HEK293 (cell line): ENCODE measurements at regions not wholly inside any gene's neighbourhood (a gene's known extent, or its start where the extent isn't known, plus 50 kb on each side); places are given as distances from the start of the nearest gene placed in this dataset.

Experiments used
- CTCF ChIA-PET: fragments of 350-600 bp; formaldehyde crosslinking; extraction: SDS; loops from one replicate; lab custom pipeline; 2021; ENCODE audit warnings: antibody characterized with exemption; lab: Yijun Ruan, JAX
- POLR2A ChIA-PET: fragments of 300-600 bp; formaldehyde crosslinking; extraction: SDS; loops from one replicate; lab custom pipeline; 2020; ENCODE audit warnings: antibody characterized with exemption, inconsistent platforms; lab: Yijun Ruan, JAX
- H3K27ac ChIP-seq: fragments of 200-500 bp; sonication (Bioruptor generic); 2 replicates; pipeline ENCODE4 v1.5.1; 2014; ENCODE audit warnings: low read depth, low read length, control low read depth, inconsistent platforms; ENCODE audit errors: extremely low read depth
- H3K36me3 ChIP-seq, 2 experiments: fragments of 200-500 bp in 1 of 2; sonication (Bioruptor generic) in 1 of 2; 1 replicate in 1 of 2; 2 replicates in 1 of 2; pipeline ENCODE4 v1.5.1; 2014 to 2017; ENCODE audit warnings: inconsistent platforms in 2 of 2, low read length in 2 of 2; ENCODE audit not compliant: control insufficient read depth in 2 of 2, insufficient read depth in 1 of 2
- H3K4me1 ChIP-seq: fragments of 200-500 bp; sonication (Bioruptor generic); 2 replicates; pipeline ENCODE4 v1.5.1; 2014; ENCODE audit warnings: mild to moderate bottlenecking, low read length, inconsistent platforms; ENCODE audit not compliant: control insufficient read depth, insufficient read depth
- H3K4me3 ChIP-seq: 2 replicates; pipeline ENCODE4 v1.5.1; 2011; ENCODE audit warnings: low read depth, mild to moderate bottlenecking, control low read depth, low read length, moderate library complexity
- H3K9me3 ChIP-seq: fragments of 200-500 bp; sonication (Bioruptor generic); 2 replicates; pipeline ENCODE4 v1.5.1; 2014; ENCODE audit warnings: low read depth, low read length, inconsistent platforms; ENCODE audit not compliant: control insufficient read depth, insufficient read depth
- AEBP2 ChIP-seq: fragments of 450-650 bp; formaldehyde crosslinking; IDR thresholded peaks from 2 replicates; pipeline ENCODE4 v1.5.1; 2016; ENCODE audit warnings: missing biosample characterization, missing genetic modification characterization, borderline replicate concordance
- GFI1B ChIP-seq: fragments of 450-650 bp; formaldehyde crosslinking; IDR thresholded peaks from 2 replicates; pipeline ENCODE4 v1.5.1; 2016; ENCODE audit warnings: missing biosample characterization, missing genetic modification characterization
- GLI4 ChIP-seq: fragments of 450-650 bp; formaldehyde crosslinking; IDR thresholded peaks from 2 replicates; pipeline ENCODE4 v1.5.1; 2016; ENCODE audit warnings: missing biosample characterization, missing genetic modification characterization
- IKZF3 ChIP-seq: fragments of 450-650 bp; IDR thresholded peaks from 2 replicates; pipeline ENCODE4 v1.5.0; 2018; ENCODE audit warnings: missing biosample characterization, mild to moderate bottlenecking, missing genetic modification characterization, moderate library complexity
- MEIS1 ChIP-seq: sonication (generic); formaldehyde crosslinking; IDR thresholded peaks from 2 replicates; pipeline ENCODE4 v1.8.1; 2022; ENCODE audit warnings: missing genetic modification reagents, mild to moderate bottlenecking, borderline replicate concordance
- ZFP37 ChIP-seq: fragments of 450-650 bp; formaldehyde crosslinking; IDR thresholded peaks from 2 replicates; pipeline ENCODE4 v1.5.1; 2016; ENCODE audit warnings: missing biosample characterization, missing genetic modification characterization
- ZNF184 ChIP-seq: fragments of 450-650 bp; IDR thresholded peaks from 2 replicates; pipeline ENCODE4 v1.5.1; 2018; ENCODE audit warnings: missing biosample characterization, mild to moderate bottlenecking, missing genetic modification characterization
- ZNF2 ChIP-seq: fragments of 450-650 bp; formaldehyde crosslinking; IDR thresholded peaks from 2 replicates; pipeline ENCODE4 v1.5.1; 2016; ENCODE audit warnings: missing biosample characterization, missing genetic modification characterization
- ZNF23 ChIP-seq: fragments of 450-650 bp; formaldehyde crosslinking; IDR thresholded peaks from 2 replicates; pipeline ENCODE4 v1.5.1; 2016; ENCODE audit warnings: missing biosample characterization, missing genetic modification characterization, borderline replicate concordance
- ZNF239 ChIP-seq: fragments of 450-650 bp; formaldehyde crosslinking; IDR thresholded peaks from 2 replicates; pipeline ENCODE4 v1.5.1; 2016; ENCODE audit warnings: missing biosample characterization, missing genetic modification characterization
- ZNF280C ChIP-seq: fragments of 450-650 bp; formaldehyde crosslinking; IDR thresholded peaks from 2 replicates; pipeline ENCODE4 v1.5.1; 2016; ENCODE audit warnings: missing biosample characterization, missing genetic modification characterization
- ZNF354C ChIP-seq: fragments of 450-650 bp; formaldehyde crosslinking; IDR thresholded peaks from 2 replicates; pipeline ENCODE4 v1.5.1; 2016; ENCODE audit warnings: missing biosample characterization, missing genetic modification characterization, low read depth, borderline replicate concordance
- ZNF404 ChIP-seq: fragments of 450-650 bp; formaldehyde crosslinking; IDR thresholded peaks from 2 replicates; pipeline ENCODE4 v1.5.1; 2017; ENCODE audit warnings: missing biosample characterization, missing genetic modification characterization
- ZNF514 ChIP-seq: fragments of 450-650 bp; formaldehyde crosslinking; IDR thresholded peaks from 2 replicates; pipeline ENCODE4 v1.5.1; 2016; ENCODE audit warnings: missing biosample characterization, missing genetic modification characterization
- ZNF530 ChIP-seq: fragments of 450-650 bp; formaldehyde crosslinking; IDR thresholded peaks from 2 replicates; pipeline ENCODE4 v1.5.1; 2016; ENCODE audit warnings: low read depth, missing biosample characterization, missing genetic modification characterization
- ZNF544 ChIP-seq: fragments of 450-650 bp; formaldehyde crosslinking; IDR thresholded peaks from 2 replicates; pipeline ENCODE4 v1.5.0; 2017; ENCODE audit warnings: missing biosample characterization, missing genetic modification characterization
- ZNF558 ChIP-seq: fragments of 450-650 bp; formaldehyde crosslinking; IDR thresholded peaks from 2 replicates; pipeline ENCODE4 v1.5.1; 2016; ENCODE audit warnings: missing biosample characterization, missing genetic modification characterization
- ZNF610 ChIP-seq: fragments of 450-650 bp; formaldehyde crosslinking; IDR thresholded peaks from 2 replicates; pipeline ENCODE4 v1.5.1; 2016; ENCODE audit warnings: missing biosample characterization, missing genetic modification characterization, borderline replicate concordance
- ZNF624 ChIP-seq: fragments of 450-650 bp; formaldehyde crosslinking; IDR thresholded peaks from 2 replicates; pipeline ENCODE4 v1.5.1; 2017; ENCODE audit warnings: missing biosample characterization, missing genetic modification characterization
- ZSCAN16 ChIP-seq: fragments of 450-650 bp; formaldehyde crosslinking; IDR thresholded peaks from 2 replicates; pipeline ENCODE4 v1.5.1; 2016; ENCODE audit warnings: missing biosample characterization, missing genetic modification characterization
- TF ChIP-seq, protein P1 (sequence below): fragments of 450-650 bp; formaldehyde crosslinking; IDR thresholded peaks from 2 replicates; pipeline ENCODE4 v1.5.1; 2016; ENCODE audit warnings: missing biosample characterization, missing genetic modification characterization

DNA sequence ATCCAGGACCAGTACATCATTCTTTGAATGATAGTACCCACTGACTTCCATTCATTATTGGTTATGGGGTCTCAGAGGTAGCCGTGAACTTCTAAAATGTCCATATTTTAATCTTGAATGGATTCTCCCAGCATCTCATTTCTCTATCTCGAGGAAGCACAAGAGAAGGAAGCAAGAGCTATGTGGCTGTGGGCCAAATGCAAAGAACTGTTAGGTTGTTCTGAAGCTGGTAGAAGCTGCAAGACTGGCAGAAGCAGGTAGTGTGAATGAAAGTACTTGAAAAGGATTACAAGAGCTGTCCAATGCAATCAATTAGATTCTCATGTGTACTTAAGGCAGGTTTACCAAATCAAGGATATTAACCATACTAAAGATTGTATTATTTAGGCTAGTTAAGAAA, 1131.8 kb downstream of the GRIK2 start:
- TF ChIP-seq IKZF3 (tag by site-specific recombination) = no peak
- TF ChIP-seq ZNF354C (tag by site-specific recombination) = no peak
- no peak for TF ChIP-seq ZNF558 (tag by site-specific recombination)
- no peak for TF ChIP-seq ZNF280C (tag by site-specific recombination)

DNA sequence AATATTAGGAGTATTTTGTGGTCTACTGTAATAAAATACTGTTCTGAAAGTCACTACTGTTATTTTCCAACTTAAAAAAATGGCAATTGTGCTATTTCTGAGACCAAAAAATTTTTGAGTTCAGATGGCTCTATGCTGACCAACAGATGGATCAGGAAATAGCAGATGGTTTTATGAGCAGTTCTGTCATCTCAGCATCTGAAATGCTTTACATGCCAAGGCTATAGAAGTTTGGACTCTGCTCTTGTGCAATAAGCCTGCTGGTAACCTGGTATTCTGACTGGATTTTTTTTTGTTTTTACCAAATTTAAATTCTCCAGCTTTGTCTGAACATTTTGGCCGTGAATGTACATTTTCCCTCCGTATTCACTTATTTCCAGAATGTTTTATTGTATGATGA, 1127.5 kb downstream of the GRIK2 start:
- no peaks in the 10 kb centered on the region for H3K9me3 ChIP-seq

More for the DNA sequence above, 1131.8 kb downstream of the GRIK2 start:
- CTCF ChIA-PET = interaction anchor here (0.9 kb wide), 1 partner anchor 9 kb away, joined by 4 read pairs; no protein-coding TSS in a partner anchor
- H3K4me1 ChIP-seq = no peaks in the 10 kb centered on the region
- no peak overlapping the region for H3K4me3 ChIP-seq
- no peak overlapping the region for H3K27ac ChIP-seq
- POLR2A ChIA-PET = no interaction called here
- no peaks in the 10 kb centered on the region for H3K9me3 ChIP-seq
- H3K36me3 ChIP-seq = no peaks in the 10 kb centered on the region

DNA sequence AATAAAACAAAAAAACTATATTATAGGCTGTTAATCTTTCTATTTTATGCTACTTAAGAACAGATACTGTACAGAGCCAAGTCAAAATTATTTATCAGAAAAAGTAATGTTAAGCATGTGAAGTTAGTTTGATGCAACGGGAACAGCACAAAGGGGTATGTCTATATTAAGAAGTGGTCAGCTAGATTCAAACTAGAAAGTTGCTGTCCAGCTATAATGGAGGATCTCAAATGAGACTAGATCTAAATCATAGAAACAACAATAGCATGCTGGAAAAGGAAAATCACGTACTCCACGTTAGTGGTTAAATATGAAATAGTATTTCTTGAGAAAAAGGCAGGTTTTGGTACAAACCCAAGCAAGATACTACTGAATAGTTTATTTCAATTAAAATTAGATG, 1124.0 kb downstream of the GRIK2 start:
- no peak overlapping the region for H3K27ac ChIP-seq
- H3K9me3 ChIP-seq = no peaks in the 10 kb centered on the region
- TF ChIP-seq, protein P1, sequence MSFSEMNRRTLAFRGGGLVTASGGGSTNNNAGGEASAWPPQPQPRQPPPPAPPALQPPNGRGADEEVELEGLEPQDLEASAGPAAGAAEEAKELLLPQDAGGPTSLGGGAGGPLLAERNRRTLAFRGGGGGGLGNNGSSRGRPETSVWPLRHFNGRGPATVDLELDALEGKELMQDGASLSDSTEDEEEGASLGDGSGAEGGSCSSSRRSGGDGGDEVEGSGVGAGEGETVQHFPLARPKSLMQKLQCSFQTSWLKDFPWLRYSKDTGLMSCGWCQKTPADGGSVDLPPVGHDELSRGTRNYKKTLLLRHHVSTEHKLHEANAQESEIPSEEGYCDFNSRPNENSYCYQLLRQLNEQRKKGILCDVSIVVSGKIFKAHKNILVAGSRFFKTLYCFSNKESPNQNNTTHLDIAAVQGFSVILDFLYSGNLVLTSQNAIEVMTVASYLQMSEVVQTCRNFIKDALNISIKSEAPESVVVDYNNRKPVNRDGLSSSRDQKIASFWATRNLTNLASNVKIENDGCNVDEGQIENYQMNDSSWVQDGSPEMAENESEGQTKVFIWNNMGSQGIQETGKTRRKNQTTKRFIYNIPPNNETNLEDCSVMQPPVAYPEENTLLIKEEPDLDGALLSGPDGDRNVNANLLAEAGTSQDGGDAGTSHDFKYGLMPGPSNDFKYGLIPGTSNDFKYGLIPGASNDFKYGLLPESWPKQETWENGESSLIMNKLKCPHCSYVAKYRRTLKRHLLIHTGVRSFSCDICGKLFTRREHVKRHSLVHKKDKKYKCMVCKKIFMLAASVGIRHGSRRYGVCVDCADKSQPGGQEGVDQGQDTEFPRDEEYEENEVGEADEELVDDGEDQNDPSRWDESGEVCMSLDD (tag by site-specific recombination) = no peak
- no peak for TF ChIP-seq GLI4
- TF ChIP-seq ZNF530 = no peak
- TF ChIP-seq ZNF2 (tag by site-specific recombination) = no peak
- TF ChIP-seq ZNF184 = no peak
- TF ChIP-seq ZNF514 (tag by site-specific recombination) = no peak
- TF ChIP-seq ZFP37 (tag by site-specific recombination) = no peak
- no peak for TF ChIP-seq ZNF544 (tag by site-specific recombination)
- TF ChIP-seq ZNF610 (tag by site-specific recombination) = no peak
- H3K4me3 ChIP-seq = no peak overlapping the region
- H3K36me3 ChIP-seq = no peaks in the 10 kb centered on the region
- no peaks in the 10 kb centered on the region for H3K4me1 ChIP-seq
- ChIA-PET POLR2A (no interaction called here), CTCF (no interaction called here)

More for the DNA sequence above, 1127.5 kb downstream of the GRIK2 start:
- Histone ChIP-seq H3K27ac (no peak overlapping the region), H3K36me3 (no peaks in the 10 kb centered on the region), H3K4me1 (no peaks in the 10 kb centered on the region)
- CTCF ChIA-PET = no interaction called here
- no peak for TF ChIP-seq AEBP2 (tag by site-specific recombination)
- TF ChIP-seq MEIS1 (CRISPR knock-in tag) = no peak
- TF ChIP-seq ZNF239 (tag by site-specific recombination) = no peak
- no peak for TF ChIP-seq ZSCAN16
- no peak for TF ChIP-seq ZNF404 (tag by site-specific recombination)
- TF ChIP-seq ZNF23 (tag by site-specific recombination) = no peak
- TF ChIP-seq GFI1B (tag by site-specific recombination) = no peak
- no peak for TF ChIP-seq ZNF624 (tag by site-specific recombination)
- TF ChIP-seq, all 188 proteins: peak for 0
- POLR2A ChIA-PET = no interaction called here
- H3K4me3 ChIP-seq = no peak overlapping the region
